GM23338 (cell line): ENCODE measurements at regions not wholly inside any gene's neighbourhood (a gene's known extent, or its start where the extent isn't known, plus 50 kb on each side); places are given as distances from the start of the nearest gene placed in this dataset.

Experiments
- ATAC-seq: fragments of 200-7000 bp; cut with Tn5 transposase; 3 replicates; pipeline ENCODE4 v1.9.1; 2020
- DNase-seq: peaks from one replicate; pipeline ENCODE4 v3.0.0-alpha.2; 2015; ENCODE audit warnings: low spot score
- H2AFZ ChIP-seq: fragments of 200-600 bp; sonication (generic); 2 replicates; pipeline ENCODE4 v1.8.0; 2016; ENCODE audit warnings: antibody characterized with exemption, mild to moderate bottlenecking, moderate library complexity
- H3F3A ChIP-seq: fragments of 200-600 bp; sonication (generic); replicated peaks from 2 replicates; pipeline ENCODE4 v1.8.0; 2017; ENCODE audit warnings: antibody characterized with exemption, mixed run types, low read depth
- H3K27ac ChIP-seq: fragments of 200-600 bp; sonication (generic); 2 replicates; pipeline ENCODE4 v1.6.1; 2016; ENCODE audit warnings: low read depth
- H3K27me3 ChIP-seq: fragments of 200-600 bp; sonication (generic); 2 replicates; pipeline ENCODE4 v1.8.0; 2016; ENCODE audit warnings: mild to moderate bottlenecking, mixed run types, moderate library complexity; ENCODE audit not compliant: insufficient read depth
- H3K36me3 ChIP-seq: fragments of 200-600 bp; sonication (generic); 2 replicates; pipeline ENCODE4 v1.8.0; 2016; ENCODE audit warnings: mild to moderate bottlenecking; ENCODE audit not compliant: insufficient read depth
- H3K4me1 ChIP-seq: fragments of 200-600 bp; sonication (generic); 2 replicates; pipeline ENCODE4 v1.8.0; 2016; ENCODE audit warnings: mild to moderate bottlenecking, moderate library complexity; ENCODE audit not compliant: insufficient read depth
- H3K4me2 ChIP-seq: fragments of 200-600 bp; sonication (generic); 2 replicates; pipeline ENCODE4 v1.7.1; 2017; ENCODE audit warnings: mixed run types
- H3K4me3 ChIP-seq: fragments of 200-600 bp; sonication (generic); 2 replicates; pipeline ENCODE4 v1.6.1; 2016; ENCODE audit warnings: mixed run types
- H3K79me2 ChIP-seq: fragments of 200-600 bp; sonication (generic); replicated peaks from 2 replicates; pipeline ENCODE4 v1.8.0; 2017; ENCODE audit warnings: mild to moderate bottlenecking; ENCODE audit not compliant: insufficient read depth
- H3K9me2 ChIP-seq: fragments of 200-600 bp; sonication (generic); 2 replicates; pipeline ENCODE4 v1.8.0; 2017; ENCODE audit not compliant: insufficient read depth
- H4K20me1 ChIP-seq: fragments of 200-600 bp; sonication (generic); replicated peaks from 2 replicates; pipeline ENCODE4 v1.8.0; 2017; ENCODE audit warnings: mild to moderate bottlenecking; ENCODE audit not compliant: insufficient read depth
- H3K27ac Mint-ChIP-seq: 2 replicates; pipeline ENCODE4 v1.8.0; 2020; ENCODE audit warnings: inconsistent platforms, mild to moderate bottlenecking, moderate library complexity, mixed read lengths
- H3K27me3 Mint-ChIP-seq: 3 replicates; pipeline ENCODE4 v1.8.0; 2022; ENCODE audit warnings: low read depth, mild to moderate bottlenecking, moderate library complexity, mixed read lengths, inconsistent platforms; ENCODE audit not compliant: insufficient read depth, poor library complexity
- H3K36me3 Mint-ChIP-seq: 3 replicates; pipeline ENCODE4 v1.8.0; 2021; ENCODE audit warnings: low read depth, mild to moderate bottlenecking, inconsistent platforms, moderate library complexity, mixed read lengths
- H3K4me1 Mint-ChIP-seq: 3 replicates; pipeline ENCODE4 v1.8.0; 2020; ENCODE audit warnings: mild to moderate bottlenecking, inconsistent platforms, mixed read lengths
- H3K4me3 Mint-ChIP-seq: 3 replicates; pipeline ENCODE4 v1.8.0; 2021; ENCODE audit warnings: moderate library complexity, mild to moderate bottlenecking, inconsistent platforms, mixed read lengths
- H3K9me3 Mint-ChIP-seq: 3 replicates; pipeline ENCODE4 v1.8.0; 2020; ENCODE audit warnings: moderate library complexity, mild to moderate bottlenecking, inconsistent platforms, mixed read lengths
- CREB1 ChIP-seq: fragments of 250-450 bp; sonication (Bioruptor Pico); IDR thresholded peaks from 2 replicates; pipeline ENCODE4 v1.5.0; 2020; ENCODE audit warnings: low read depth, mild to moderate bottlenecking, moderate library complexity
- CTCF ChIP-seq, 2 experiments: fragments of 200-600 bp in 1 of 2; sonication (generic) in 1 of 2; conservative IDR thresholded peaks; 2 replicates each; pipeline versions ENCODE4 v1.5.1 to v1.6.1; 2016 to 2017; ENCODE audit warnings: antibody characterized with exemption in 2 of 2, low read depth in 2 of 2, mild to moderate bottlenecking in 2 of 2, moderate library complexity in 1 of 2
- ETS1 ChIP-seq: IDR thresholded peaks from 2 replicates; pipeline ENCODE4 v1.6.1; 2016; ENCODE audit warnings: antibody characterized with exemption
- EZH2 ChIP-seq: fragments of 200-600 bp; sonication (generic); IDR thresholded peaks from one replicate; pipeline ENCODE4 v1.8.0; 2017; ENCODE audit warnings: antibody characterized with exemption, mild to moderate bottlenecking, low read depth; ENCODE audit not compliant: unreplicated experiment
- EZH2phosphoT487 ChIP-seq: fragments of 200-600 bp; sonication (generic); IDR thresholded peaks from one replicate; pipeline ENCODE4 v1.8.1; 2018; ENCODE audit warnings: antibody characterized with exemption; ENCODE audit not compliant: unreplicated experiment
- JUNB ChIP-seq: IDR thresholded peaks from one replicate; pipeline ENCODE4 v1.6.1; 2016; ENCODE audit warnings: antibody characterized with exemption; ENCODE audit not compliant: unreplicated experiment
- NANOG ChIP-seq: IDR thresholded peaks from 2 replicates; pipeline ENCODE4 v1.6.1; 2016; ENCODE audit warnings: antibody characterized with exemption, borderline replicate concordance
- POLR2AphosphoS5 ChIP-seq: IDR thresholded peaks from 2 replicates; pipeline ENCODE4 v1.6.1; 2016; ENCODE audit warnings: antibody characterized with exemption, low read depth
- REST ChIP-seq: IDR thresholded peaks from one replicate; pipeline ENCODE4 v1.6.1; 2018; ENCODE audit warnings: antibody characterized with exemption; ENCODE audit not compliant: unreplicated experiment
- STAT1 ChIP-seq: IDR thresholded peaks from one replicate; pipeline ENCODE4 v1.6.1; 2016; ENCODE audit warnings: antibody characterized with exemption; ENCODE audit not compliant: unreplicated experiment
- ZNF114 ChIP-seq: fragments of 250-450 bp; sonication (Bioruptor Pico); IDR thresholded peaks from 2 replicates; pipeline ENCODE4 v1.5.0; 2020; ENCODE audit warnings: mild to moderate bottlenecking, moderate library complexity
- ZNF331 ChIP-seq: fragments of 250-450 bp; sonication (Bioruptor Pico); IDR thresholded peaks from 2 replicates; pipeline ENCODE4 v1.5.0; 2020; ENCODE audit warnings: low read depth, mild to moderate bottlenecking, moderate library complexity
- ZNF462 ChIP-seq: fragments of 250-450 bp; sonication (Bioruptor Pico); IDR thresholded peaks from 2 replicates; pipeline ENCODE4 v1.5.0; 2020; ENCODE audit warnings: mild to moderate bottlenecking, moderate library complexity

- H3K79me2 ChIP-seq: no peaks in the 10 kb centered on the region
- no peaks in the 10 kb centered on the region for H4K20me1 ChIP-seq
- Mint-ChIP-seq H3K36me3 (no peaks in the 10 kb centered on the region), H3K27ac (no peak overlapping the region), H3K4me1 (no peaks in the 10 kb centered on the region), H3K9me3 (peaks cover 3% of the 10 kb centered on the region; the same call in 1 of the 3 replicates), H3K4me3 (no peak overlapping the region), H3K27me3 (no peaks in the 10 kb centered on the region)
- H3K4me1 ChIP-seq: no peaks in the 10 kb centered on the region
- H3K36me3 ChIP-seq: no peaks in the 10 kb centered on the region
- H2AFZ ChIP-seq: peak overlapping the region; percentile 74
- H3K9me2 ChIP-seq: no peaks in the 10 kb centered on the region
- ATAC-seq (no peak), DNase-seq (no peak)
- no peaks in the 10 kb centered on the region for H3F3A ChIP-seq
- TF ChIP-seq ZNF331 (CRISPR knock-in tag) (no peak), ZNF462 (no peak), STAT1 (no peak), CREB1 (CRISPR knock-in tag) (no peak), ZNF114 (CRISPR knock-in tag) (no peak), ETS1 (no peak), EZH2 (no peak), JUNB (no peak), REST (no peak), CTCF (conservative IDR thresholded peaks at IDR 0.05; ENCODE audit: low read depth in 2 of 2) (no peak), POLR2AphosphoS5 (no peak), EZH2phosphoT487 (no peak), NANOG (no peak)
- no peak overlapping the region for H3K27ac ChIP-seq
- no peak overlapping the region for H3K4me2 ChIP-seq
- no peaks in the 10 kb centered on the region for H3K27me3 ChIP-seq
- H3K4me3 ChIP-seq: no peak overlapping the region
Observed at GRCh38 chr3:109440353-109440752, 103.0 kb upstream of the DPPA4 start.
